Trophoblast cell (in vitro differentiated cells and primary cell): ENCODE measurements at regions not wholly inside any gene's neighbourhood (a gene's known extent, or its start where the extent isn't known, plus 50 kb on each side); places are given as distances from the start of the nearest gene placed in this dataset.

Experiments
- DNase-seq, 2 donors: peaks; one replicate each; pipeline ENCODE4 v3.0.0-alpha.2; 2016
- H2AFZ ChIP-seq: 2 replicates; pipeline ENCODE4 v1.6.1; 2013; ENCODE audit warnings: low read length, moderate library complexity, mild to moderate bottlenecking; ENCODE audit not compliant: insufficient read depth, poor library complexity
- H2AK5ac ChIP-seq: 2 replicates; pipeline ENCODE4 v1.6.1; 2013; ENCODE audit warnings: mild to moderate bottlenecking, low read length
- H2BK120ac ChIP-seq: 2 replicates; pipeline ENCODE4 v1.6.1; 2013; ENCODE audit warnings: low read length, mild to moderate bottlenecking, moderate library complexity; ENCODE audit not compliant: insufficient read depth, poor library complexity
- H2BK12ac ChIP-seq: 2 replicates; pipeline ENCODE4 v1.6.1; 2013; ENCODE audit warnings: mild to moderate bottlenecking, low read length, moderate library complexity
- H2BK5ac ChIP-seq: 2 replicates; pipeline ENCODE4 v1.6.1; 2013; ENCODE audit warnings: low read length, low read depth, moderate library complexity, mild to moderate bottlenecking; ENCODE audit not compliant: poor library complexity
- H3K14ac ChIP-seq: 2 replicates; pipeline ENCODE4 v1.6.1; 2013; ENCODE audit warnings: mild to moderate bottlenecking, low read length
- H3K18ac ChIP-seq: 2 replicates; pipeline ENCODE4 v1.6.1; 2013; ENCODE audit warnings: mild to moderate bottlenecking, low read length
- H3K23ac ChIP-seq: 2 replicates; pipeline ENCODE4 v1.6.1; 2013; ENCODE audit warnings: low read length
- H3K27ac ChIP-seq: 2 replicates; pipeline ENCODE4 v1.5.1; 2013; ENCODE audit warnings: low read depth, mild to moderate bottlenecking, inconsistent platforms, low read length, moderate library complexity
- H3K27me3 ChIP-seq: 2 replicates; pipeline ENCODE4 v1.6.1; 2013; ENCODE audit warnings: inconsistent platforms, mild to moderate bottlenecking, low read length, moderate library complexity; ENCODE audit not compliant: insufficient read depth
- H3K36me3 ChIP-seq, 2 experiments: 1 replicate in 1 of 2; 2 replicates in 1 of 2; pipeline ENCODE4 v1.6.1; 2013; ENCODE audit warnings: low read length in 2 of 2, mild to moderate bottlenecking in 2 of 2, moderate library complexity in 1 of 2; ENCODE audit not compliant: insufficient read depth in 2 of 2, control insufficient read depth in 1 of 2
- H3K4ac ChIP-seq: 2 replicates; pipeline ENCODE4 v1.6.1; 2013; ENCODE audit warnings: low read depth, mild to moderate bottlenecking, low read length, moderate library complexity
- H3K4me1 ChIP-seq, 2 experiments: 1 replicate in 1 of 2; 2 replicates in 1 of 2; pipeline ENCODE4 v1.6.1; 2013; ENCODE audit warnings: low read length in 2 of 2, mild to moderate bottlenecking in 2 of 2, moderate library complexity in 1 of 2; ENCODE audit not compliant: insufficient read depth in 2 of 2, control insufficient read depth in 1 of 2
- H3K4me2 ChIP-seq: 2 replicates; pipeline ENCODE4 v1.6.1; 2013; ENCODE audit warnings: inconsistent platforms, mild to moderate bottlenecking, low read length, moderate library complexity
- H3K4me3 ChIP-seq: 2 replicates; pipeline ENCODE4 v1.5.1; 2013; ENCODE audit warnings: mild to moderate bottlenecking, low read depth, low read length, inconsistent platforms
- H3K79me1 ChIP-seq: one replicate; pipeline ENCODE4 v1.6.1; 2013; ENCODE audit warnings: low read length
- H3K79me2 ChIP-seq: 2 replicates; pipeline ENCODE4 v1.6.1; 2013; ENCODE audit warnings: low read length, mild to moderate bottlenecking; ENCODE audit not compliant: control insufficient read depth, insufficient read depth, poor library complexity
- H3K9ac ChIP-seq: 2 replicates; pipeline ENCODE4 v1.6.1; 2013; ENCODE audit warnings: mild to moderate bottlenecking, low read length
- H3K9me3 ChIP-seq: 2 replicates; pipeline ENCODE4 v1.6.1; 2013; ENCODE audit warnings: low read depth, mild to moderate bottlenecking, control low read depth, inconsistent platforms, low read length; ENCODE audit not compliant: insufficient read depth
- H4K12ac ChIP-seq: 2 replicates; pipeline ENCODE4 v1.6.1; 2013; ENCODE audit warnings: low read depth, mild to moderate bottlenecking, low read length, moderate library complexity
- H4K8ac ChIP-seq: 2 replicates; pipeline ENCODE4 v1.6.1; 2013; ENCODE audit warnings: low read depth, mild to moderate bottlenecking, low read length, moderate library complexity
- H4K91ac ChIP-seq: one replicate; pipeline ENCODE4 v1.6.1; 2013; ENCODE audit warnings: low read depth, mild to moderate bottlenecking, low read length, moderate library complexity
- WGBS: extraction: QIAGEN DNeasy Blood & Tissue Kit; methylation state at CpG from one replicate; pipeline ENCODE4 v1.1.7; 2013; ENCODE audit warnings: missing lambda C conversion rate; ENCODE audit not compliant: insufficient read length, insufficient coverage; ENCODE audit errors: extremely low coverage; 5-methylcytosine and 5-hydroxymethylcytosine counted together

DNA sequence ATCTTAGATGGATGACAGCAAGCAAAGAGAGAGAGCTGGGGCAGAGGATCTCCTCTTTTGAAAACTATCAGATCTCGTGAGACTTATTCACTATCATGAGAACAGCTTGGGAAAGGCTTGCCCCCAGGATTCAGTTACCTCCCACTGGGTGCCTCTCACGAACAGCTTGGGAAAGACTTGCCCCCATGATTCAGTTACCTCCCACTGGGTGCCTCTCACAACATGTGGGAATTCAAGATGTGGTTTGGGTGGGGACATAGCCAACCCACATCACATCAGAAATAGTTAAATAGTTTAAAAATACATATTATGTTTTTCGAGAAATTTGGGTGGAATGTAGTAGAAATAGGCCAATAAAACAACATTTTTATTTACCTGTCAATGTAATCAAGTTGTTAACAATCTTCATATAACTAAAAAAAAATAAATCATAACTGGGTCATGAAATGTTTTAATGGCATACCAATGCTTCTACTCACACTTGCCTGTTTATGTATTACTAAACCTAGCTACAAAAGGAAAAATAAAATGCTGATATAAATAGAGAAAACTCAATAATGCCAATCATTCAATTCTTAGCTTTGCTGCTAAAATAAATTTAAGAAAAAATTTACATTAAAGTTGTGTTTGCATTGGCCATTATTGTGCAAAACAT, 608.9 kb downstream of the SUCLG1 start:
- Histone ChIP-seq H3K4me1 (no peaks in the 10 kb centered on the region), H4K91ac (no peak overlapping the region), H3K9ac (no peak overlapping the region), H2AK5ac (no peak overlapping the region), H4K12ac (no peak overlapping the region), H2BK120ac (no peak overlapping the region), H2BK12ac (no peak overlapping the region), H3K14ac (no peak overlapping the region), H3K36me3 (no peaks in the 10 kb centered on the region), H3K27ac (no peak overlapping the region), H3K9me3 (no peaks in the 10 kb centered on the region), H3K79me1 (no peaks in the 10 kb centered on the region), H4K8ac (no peak overlapping the region), H2BK5ac (no peak overlapping the region), H3K18ac (no peak overlapping the region), H3K79me2 (no peaks in the 10 kb centered on the region), H3K4ac (no peak overlapping the region), H2AFZ (no peak overlapping the region), H3K4me3 (no peak overlapping the region), H3K23ac (no peak overlapping the region), H3K27me3 (no peaks in the 10 kb centered on the region), H3K4me2 (no peak overlapping the region)
- WGBS, result no CpG with 5 or more reads among the region's 3 CpGs
- DNase-seq, result no peak

DNA sequence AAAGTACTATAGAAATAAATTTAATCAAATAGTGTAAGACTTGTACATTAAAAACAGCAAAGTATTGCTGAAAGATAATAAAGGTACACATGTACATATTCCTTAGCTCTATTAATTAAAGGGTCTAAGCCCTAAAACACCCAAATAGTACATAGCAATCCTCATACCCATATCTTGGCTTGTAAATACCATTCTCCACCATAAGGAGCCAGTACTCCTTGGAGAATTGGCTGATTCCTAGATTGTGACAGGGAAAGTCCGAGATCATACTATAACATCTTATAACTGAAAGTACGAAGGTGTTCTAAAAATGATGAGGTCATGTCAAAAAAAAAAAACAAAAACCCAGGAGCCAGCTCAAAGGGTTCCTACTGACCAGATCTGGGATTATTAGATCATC, 614.6 kb downstream of the SUCLG1 start:
- no peak overlapping the region for H4K12ac ChIP-seq
- no peak overlapping the region for H3K14ac ChIP-seq
- DNase-seq, result no peak
- H2AK5ac ChIP-seq, result no peak overlapping the region
- no peak overlapping the region for H2BK12ac ChIP-seq
- no peaks in the 10 kb centered on the region for H3K4me1 ChIP-seq
- WGBS, result no CpG with 5 or more reads among the region's 2 CpGs
- no peaks in the 10 kb centered on the region for H3K27me3 ChIP-seq
- no peaks in the 10 kb centered on the region for H3K36me3 ChIP-seq
- no peak overlapping the region for H3K27ac ChIP-seq
- H2AFZ ChIP-seq, result no peak overlapping the region
- no peak overlapping the region for H3K18ac ChIP-seq
- no peak overlapping the region for H2BK5ac ChIP-seq
- no peak overlapping the region for H2BK120ac ChIP-seq
- no peaks in the 10 kb centered on the region for H3K79me1 ChIP-seq
- H3K9ac ChIP-seq, result no peak overlapping the region
- no peak overlapping the region for H4K91ac ChIP-seq
- no peaks in the 10 kb centered on the region for H3K79me2 ChIP-seq
- H3K23ac ChIP-seq, result no peak overlapping the region
- H3K4ac ChIP-seq, result no peak overlapping the region
- no peak overlapping the region for H4K8ac ChIP-seq
- H3K4me3 ChIP-seq, result no peak overlapping the region
- H3K4me2 ChIP-seq, result no peak overlapping the region
- H3K9me3 ChIP-seq, result no peaks in the 10 kb centered on the region

DNA sequence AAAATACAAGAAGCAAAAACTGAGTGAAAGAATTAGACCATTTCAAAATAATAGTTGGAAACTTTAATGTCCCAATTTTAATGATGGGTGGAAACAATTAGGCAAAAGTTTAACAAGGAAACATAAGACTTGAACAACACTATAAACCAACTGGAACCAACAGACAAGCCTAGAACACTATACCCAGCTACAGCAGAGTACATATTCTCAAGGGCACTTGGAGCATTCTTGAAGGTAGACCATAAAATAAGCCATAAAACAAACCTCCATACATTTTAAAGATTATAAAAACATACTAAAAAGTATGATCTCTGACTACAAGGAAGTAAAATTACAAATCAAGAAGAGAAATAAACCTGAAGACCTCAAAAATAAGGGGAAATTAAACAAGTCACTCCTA, 616.7 kb downstream of the SUCLG1 start:
- no peak overlapping the region for H3K23ac ChIP-seq
- H3K14ac ChIP-seq, result no peak overlapping the region
- H2BK120ac ChIP-seq, result no peak overlapping the region
- no peak for DNase-seq
- H3K27ac ChIP-seq, result no peak overlapping the region
- no peak overlapping the region for H2BK12ac ChIP-seq
- H2AFZ ChIP-seq, result no peak overlapping the region
- no peak overlapping the region for H3K4ac ChIP-seq
- H3K4me3 ChIP-seq, result no peak overlapping the region
- no peaks in the 10 kb centered on the region for H3K4me1 ChIP-seq
- H3K79me2 ChIP-seq, result no peaks in the 10 kb centered on the region
- H4K12ac ChIP-seq, result no peak overlapping the region
- H4K8ac ChIP-seq, result no peak overlapping the region
- no peak overlapping the region for H3K4me2 ChIP-seq
- H3K9ac ChIP-seq, result no peak overlapping the region
- H2BK5ac ChIP-seq, result no peak overlapping the region
- H3K18ac ChIP-seq, result no peak overlapping the region
- no peak overlapping the region for H4K91ac ChIP-seq
- no peaks in the 10 kb centered on the region for H3K27me3 ChIP-seq
- H2AK5ac ChIP-seq, result no peak overlapping the region
- no peaks in the 10 kb centered on the region for H3K36me3 ChIP-seq
- no peaks in the 10 kb centered on the region for H3K79me1 ChIP-seq
- no peaks in the 10 kb centered on the region for H3K9me3 ChIP-seq

DNA sequence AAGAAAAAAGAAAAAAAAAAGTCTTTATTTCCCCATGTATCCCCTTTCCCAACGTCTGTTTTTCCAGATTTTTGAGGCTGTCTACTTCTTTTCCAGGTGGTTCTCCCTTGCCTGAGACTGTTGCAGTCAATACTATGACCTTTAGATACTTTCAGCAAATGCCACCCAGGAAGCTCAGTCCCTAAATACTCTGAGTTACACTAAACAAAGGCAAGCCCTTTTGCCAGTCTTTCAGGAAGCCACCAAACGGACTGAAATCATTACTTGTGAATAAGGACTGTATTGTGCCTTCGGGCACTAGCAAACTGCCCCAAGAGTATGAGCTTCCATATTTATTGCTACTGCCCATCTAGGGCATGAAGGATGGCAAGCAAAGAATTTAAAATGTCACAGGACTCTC, 621.3 kb downstream of the SUCLG1 start:
- H3K4ac ChIP-seq, result no peak overlapping the region
- no peak overlapping the region for H3K14ac ChIP-seq
- H2BK120ac ChIP-seq, result no peak overlapping the region
- no peak overlapping the region for H3K4me3 ChIP-seq
- no peaks in the 10 kb centered on the region for H3K79me1 ChIP-seq
- H3K4me2 ChIP-seq, result no peak overlapping the region
- no CpG with 5 or more reads among the region's 3 CpGs for WGBS
- no peak overlapping the region for H4K12ac ChIP-seq
- H2AFZ ChIP-seq, result no peak overlapping the region
- no peaks in the 10 kb centered on the region for H3K9me3 ChIP-seq
- no peak overlapping the region for H3K23ac ChIP-seq
- no peak overlapping the region for H2BK5ac ChIP-seq
- H3K9ac ChIP-seq, result no peak overlapping the region
- H3K18ac ChIP-seq, result no peak overlapping the region
- DNase-seq, result no peak
- no peak overlapping the region for H2BK12ac ChIP-seq
- H3K27me3 ChIP-seq, result no peaks in the 10 kb centered on the region
- H2AK5ac ChIP-seq, result no peak overlapping the region
- no peak overlapping the region for H4K91ac ChIP-seq
- no peaks in the 10 kb centered on the region for H3K79me2 ChIP-seq
- no peak overlapping the region for H3K27ac ChIP-seq
- H3K36me3 ChIP-seq, result no peaks in the 10 kb centered on the region
- no peak overlapping the region for H4K8ac ChIP-seq
- no peaks in the 10 kb centered on the region for H3K4me1 ChIP-seq
